ENCODE measurements at regions not wholly inside any gene's neighbourhood (a gene's known extent, or its start where the extent isn't known, plus 50 kb on each side); places are given as distances from the start of the nearest gene placed in this dataset.

- no peak for DNase-seq
Measured at GRCh38 chr3:40593351-40593750, 68.6 kb downstream of the ZNF621 start.

GRCh38 chr3:40597441-40597840, 72.7 kb downstream of the ZNF621 start:
- DNase-seq: no peak

GRCh38 chr3:40598338-40598737, 73.6 kb downstream of the ZNF621 start:
- DNase-seq: no peak

DNA sequence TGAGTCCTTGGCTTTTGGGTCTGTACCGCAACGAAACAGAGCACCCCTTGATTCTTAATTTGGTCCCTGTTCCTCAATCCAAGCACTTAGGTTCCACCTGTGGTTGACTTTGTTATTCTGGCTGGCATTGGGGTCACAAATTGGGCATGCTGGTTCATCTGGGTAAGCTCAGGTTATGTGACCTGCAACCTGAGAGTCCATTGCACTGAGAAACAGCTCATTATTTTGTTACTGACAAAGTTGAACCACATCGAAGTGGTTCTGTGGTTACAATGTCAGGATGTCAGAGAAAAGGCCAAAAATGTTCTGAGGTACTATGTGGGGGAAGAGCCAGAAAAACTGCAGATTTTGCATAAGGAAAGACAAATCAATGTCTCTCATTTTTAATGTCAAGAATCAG, 74.2 kb downstream of the ZNF621 start:
- no peak for DNase-seq

GRCh38 chr3:40602778-40603385, 78.1 kb downstream of the ZNF621 start:
- no peak for DNase-seq

DNA sequence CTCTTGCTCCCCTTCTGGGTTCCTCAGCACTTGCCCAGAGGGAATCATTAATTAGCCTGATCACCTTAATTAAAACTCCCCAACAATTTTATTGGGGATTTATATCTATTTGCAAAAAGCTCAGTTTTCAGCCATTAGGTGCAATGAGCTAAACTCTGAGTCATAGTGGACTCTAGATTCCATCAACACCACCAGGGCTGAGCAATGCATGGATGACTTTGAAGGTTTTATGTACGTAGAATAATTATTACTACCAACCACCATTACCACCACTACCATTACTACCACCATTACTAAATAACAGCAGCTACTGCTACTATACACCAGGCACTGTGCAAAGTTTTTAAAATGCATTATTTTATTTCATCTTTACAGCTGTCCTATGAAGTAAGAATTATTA, 81.2 kb downstream of the ZNF621 start:
- no peak for DNase-seq

GRCh38 chr3:40608091-40608490, 83.3 kb downstream of the ZNF621 start:
- no peak for DNase-seq

DNA sequence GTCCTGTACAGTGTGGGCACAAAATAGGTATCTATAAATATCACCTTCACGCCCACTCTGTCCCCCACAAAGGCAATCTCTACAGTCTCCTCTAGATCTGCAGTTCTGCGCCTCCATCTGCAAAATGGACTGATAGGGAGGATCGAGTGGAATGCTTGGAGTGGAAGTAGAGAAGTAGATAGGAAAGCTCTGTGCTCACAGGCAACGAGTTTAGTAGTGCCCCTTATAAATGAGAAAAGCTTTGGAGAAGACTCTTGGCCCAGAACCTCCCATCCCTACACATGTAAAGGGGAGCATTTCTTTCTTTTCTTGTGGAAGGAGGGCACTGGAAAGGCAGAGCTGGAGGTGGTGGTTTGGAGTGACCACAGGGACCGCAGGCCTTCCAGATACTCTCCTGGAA, 88.5 kb downstream of the ZNF621 start:
- no peak for DNase-seq

GRCh38 chr3:40615110-40615915, 90.6 kb downstream of the ZNF621 start:
- peak; percentile 22 for DNase-seq

DNA sequence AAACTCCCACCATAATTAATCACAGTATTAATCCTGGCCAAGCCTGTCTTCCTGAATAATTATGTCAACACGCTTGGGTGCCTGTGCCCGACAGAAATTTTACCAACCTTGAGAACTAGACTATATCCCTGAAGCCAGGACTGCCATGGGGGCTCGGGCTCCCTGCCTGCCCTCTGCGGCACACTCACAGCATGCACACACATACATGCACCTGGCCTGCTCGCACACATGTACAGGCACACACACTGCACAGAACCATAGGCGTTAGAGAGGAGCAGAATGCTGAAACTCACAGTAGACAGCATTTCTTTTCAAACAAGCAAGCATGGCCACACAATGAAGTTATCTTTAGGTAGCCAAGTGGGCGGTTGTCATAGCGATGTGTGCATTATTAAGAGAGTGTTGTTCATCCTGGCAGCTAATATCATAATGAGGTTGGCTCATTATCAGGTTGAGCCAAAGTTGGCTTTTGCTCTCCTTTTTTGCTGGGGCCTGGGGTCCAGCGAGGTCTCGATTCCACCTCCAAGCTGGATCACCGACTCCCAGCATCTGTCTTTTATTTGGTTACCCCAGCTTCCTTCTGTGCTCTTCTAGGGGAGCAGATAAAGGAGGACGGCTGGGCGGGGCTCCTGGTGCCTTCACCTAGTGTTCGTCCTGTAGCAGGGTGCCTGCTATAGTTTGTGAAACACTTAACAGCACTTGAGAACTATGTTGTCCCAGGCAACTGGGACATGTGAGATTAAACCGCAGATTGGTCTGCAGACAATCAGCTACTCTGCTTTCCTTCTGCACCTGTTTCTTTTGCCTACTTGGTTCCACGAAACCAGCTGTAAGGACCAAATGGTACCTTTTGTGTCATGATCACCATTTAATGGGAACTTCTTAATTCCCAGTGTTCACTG, 91.4 kb downstream of the ZNF621 start:
- DNase-seq: peak; percentile 51

GRCh38 chr3:40617084-40617483, 92.3 kb downstream of the ZNF621 start:
- no peak for DNase-seq

- DNase-seq: no peak
Measured at GRCh38 chr3:40618158-40618557, 93.4 kb downstream of the ZNF621 start.

DNA sequence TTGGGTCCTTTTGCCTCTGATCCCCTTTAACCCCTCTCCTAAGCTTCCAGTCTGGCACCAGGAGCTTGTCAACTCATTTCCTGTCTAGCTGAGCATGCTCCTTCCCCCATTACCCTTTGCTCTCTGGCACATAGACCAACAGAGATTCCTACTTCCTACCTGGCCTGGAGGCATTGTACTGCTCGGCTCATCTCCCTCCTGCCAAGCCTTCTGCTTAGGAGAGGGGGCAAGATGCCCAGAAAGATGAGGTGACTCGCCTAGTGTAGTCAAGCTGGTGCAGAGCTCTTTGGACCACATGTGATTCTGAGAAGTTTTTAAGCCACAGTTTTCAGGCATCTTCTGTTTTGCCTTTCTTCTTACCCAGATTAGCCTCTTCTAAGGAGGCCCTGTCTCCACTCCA, 95.4 kb downstream of the ZNF621 start:
- DNase-seq: no peak

GRCh38 chr3:40621252-40621651, 96.5 kb downstream of the ZNF621 start:
- DNase-seq: no peak

DNA sequence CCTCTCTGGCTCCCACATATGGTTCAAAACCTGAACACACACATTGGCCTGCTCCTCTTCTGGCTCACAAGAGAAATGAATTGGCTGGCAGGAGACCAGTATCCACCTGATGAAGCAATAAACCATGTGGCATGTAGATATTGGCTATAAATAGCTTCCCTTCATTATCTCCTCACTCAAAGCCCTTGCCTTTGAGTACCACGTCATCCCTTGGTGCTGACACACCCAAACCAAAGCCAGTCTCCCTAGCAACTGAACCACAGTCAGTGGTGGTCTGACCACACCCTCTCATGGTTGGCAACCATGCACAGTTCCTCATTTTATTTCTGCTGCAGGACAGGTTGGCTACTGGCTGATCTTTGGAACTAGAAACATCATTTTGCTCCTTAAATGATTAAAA, 98.8 kb downstream of the ZNF621 start:
- no peak for DNase-seq

DNA sequence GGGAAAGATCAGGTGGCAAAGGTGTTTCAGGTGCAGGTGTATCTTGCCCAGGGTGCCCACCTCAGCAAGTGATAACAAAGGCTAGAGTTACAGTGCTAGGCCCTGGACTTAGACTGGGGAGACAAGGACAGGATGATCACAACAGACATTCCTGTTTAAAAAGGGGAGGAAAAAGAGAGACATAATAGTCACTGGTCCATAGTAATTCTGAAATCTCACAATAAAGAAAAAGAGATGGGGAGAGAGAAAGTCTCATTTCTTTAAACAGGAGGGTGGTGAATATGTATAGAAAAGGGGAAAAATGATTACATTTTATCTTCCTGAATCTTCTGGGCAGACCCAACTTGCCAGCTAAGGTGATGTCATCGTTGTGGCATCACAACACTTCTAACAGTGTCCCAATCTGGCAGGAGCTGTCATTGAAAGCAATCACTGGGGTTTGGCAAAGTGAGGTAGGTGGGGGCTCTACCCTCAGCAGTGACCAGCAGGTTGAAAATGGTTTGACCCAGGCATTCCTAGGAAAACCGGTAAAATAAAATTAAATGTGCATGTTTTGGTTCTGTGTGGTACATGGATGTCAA, 99.5 kb downstream of the ZNF621 start:
- DNase-seq: no peak

DNA sequence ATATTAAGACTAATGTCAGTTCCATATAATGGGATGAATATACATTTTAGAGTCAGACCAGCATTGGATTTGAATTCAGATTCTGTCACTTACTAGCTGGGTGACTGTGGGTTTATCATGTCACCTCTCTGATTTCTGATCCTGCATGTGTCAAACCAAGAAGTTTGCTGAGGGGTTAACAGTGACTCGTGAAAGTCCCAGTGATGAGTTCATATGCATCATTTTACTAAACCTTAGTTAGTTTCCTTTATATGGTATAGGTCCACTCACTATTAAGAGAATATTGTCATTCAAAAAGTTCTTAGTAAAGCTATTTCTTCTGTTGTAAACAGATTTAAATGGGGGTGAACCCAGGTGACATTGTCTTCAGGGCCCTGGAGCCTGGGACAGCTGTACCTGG, 102.3 kb downstream of the ZNF621 start:
- no peak for DNase-seq

GRCh38 chr3:40628984-40629383, 104.2 kb downstream of the ZNF621 start:
- DNase-seq: no peak

- no peak for DNase-seq
Measured at GRCh38 chr3:40631341-40631995, 106.7 kb downstream of the ZNF621 start.

DNA sequence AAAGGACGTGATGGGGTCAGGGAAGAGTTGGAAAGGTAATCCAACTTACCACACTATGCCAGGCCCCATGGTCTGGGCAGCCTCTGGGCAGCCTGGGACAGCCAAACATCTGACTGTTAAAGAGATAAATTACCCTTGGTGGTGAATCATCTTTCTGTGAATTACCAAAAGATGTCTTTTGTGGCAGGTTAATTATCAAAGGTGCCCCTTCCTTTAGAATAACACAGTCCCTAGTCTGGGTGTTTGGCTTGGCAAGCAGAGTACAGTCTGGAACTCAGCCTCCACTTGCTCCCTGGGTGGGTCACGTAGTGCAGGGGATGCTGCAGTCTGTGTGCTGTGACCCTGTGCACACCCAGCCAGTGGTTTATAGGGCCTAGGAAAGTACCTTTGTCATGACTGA, 113.1 kb downstream of the ZNF621 start:
- no peak for DNase-seq

- DNase-seq: no peak
Measured at GRCh38 chr3:40639006-40639405, 114.2 kb downstream of the ZNF621 start.

GRCh38 chr3:40642812-40643211, 118.1 kb downstream of the ZNF621 start:
- DNase-seq: no peak

- DNase-seq: no peak
Measured at GRCh38 chr3:40645883-40646282, 121.1 kb downstream of the ZNF621 start.

Measured in DMS79 treated with DMSO at 0.1 percent for 48 hours (cell line).